Trophoblast cell (in vitro differentiated cells and primary cell): ENCODE measurements at regions not wholly inside any gene's neighbourhood (a gene's known extent, or its start where the extent isn't known, plus 50 kb on each side); places are given as distances from the start of the nearest gene placed in this dataset.

Experiments
- DNase-seq, 2 donors: peaks; one replicate each; pipeline ENCODE4 v3.0.0-alpha.2; 2016
- H2AFZ ChIP-seq: 2 replicates; pipeline ENCODE4 v1.6.1; 2013; ENCODE audit warnings: low read length, moderate library complexity, mild to moderate bottlenecking; ENCODE audit not compliant: insufficient read depth, poor library complexity
- H2AK5ac ChIP-seq: 2 replicates; pipeline ENCODE4 v1.6.1; 2013; ENCODE audit warnings: mild to moderate bottlenecking, low read length
- H2BK120ac ChIP-seq: 2 replicates; pipeline ENCODE4 v1.6.1; 2013; ENCODE audit warnings: low read length, mild to moderate bottlenecking, moderate library complexity; ENCODE audit not compliant: insufficient read depth, poor library complexity
- H2BK12ac ChIP-seq: 2 replicates; pipeline ENCODE4 v1.6.1; 2013; ENCODE audit warnings: mild to moderate bottlenecking, low read length, moderate library complexity
- H2BK5ac ChIP-seq: 2 replicates; pipeline ENCODE4 v1.6.1; 2013; ENCODE audit warnings: low read length, low read depth, moderate library complexity, mild to moderate bottlenecking; ENCODE audit not compliant: poor library complexity
- H3K14ac ChIP-seq: 2 replicates; pipeline ENCODE4 v1.6.1; 2013; ENCODE audit warnings: mild to moderate bottlenecking, low read length
- H3K18ac ChIP-seq: 2 replicates; pipeline ENCODE4 v1.6.1; 2013; ENCODE audit warnings: mild to moderate bottlenecking, low read length
- H3K23ac ChIP-seq: 2 replicates; pipeline ENCODE4 v1.6.1; 2013; ENCODE audit warnings: low read length
- H3K27ac ChIP-seq: 2 replicates; pipeline ENCODE4 v1.5.1; 2013; ENCODE audit warnings: low read depth, mild to moderate bottlenecking, inconsistent platforms, low read length, moderate library complexity
- H3K27me3 ChIP-seq: 2 replicates; pipeline ENCODE4 v1.6.1; 2013; ENCODE audit warnings: inconsistent platforms, mild to moderate bottlenecking, low read length, moderate library complexity; ENCODE audit not compliant: insufficient read depth
- H3K36me3 ChIP-seq, 2 experiments: 1 replicate in 1 of 2; 2 replicates in 1 of 2; pipeline ENCODE4 v1.6.1; 2013; ENCODE audit warnings: low read length in 2 of 2, mild to moderate bottlenecking in 2 of 2, moderate library complexity in 1 of 2; ENCODE audit not compliant: insufficient read depth in 2 of 2, control insufficient read depth in 1 of 2
- H3K4ac ChIP-seq: 2 replicates; pipeline ENCODE4 v1.6.1; 2013; ENCODE audit warnings: low read depth, mild to moderate bottlenecking, low read length, moderate library complexity
- H3K4me1 ChIP-seq, 2 experiments: 1 replicate in 1 of 2; 2 replicates in 1 of 2; pipeline ENCODE4 v1.6.1; 2013; ENCODE audit warnings: low read length in 2 of 2, mild to moderate bottlenecking in 2 of 2, moderate library complexity in 1 of 2; ENCODE audit not compliant: insufficient read depth in 2 of 2, control insufficient read depth in 1 of 2
- H3K4me2 ChIP-seq: 2 replicates; pipeline ENCODE4 v1.6.1; 2013; ENCODE audit warnings: inconsistent platforms, mild to moderate bottlenecking, low read length, moderate library complexity
- H3K4me3 ChIP-seq: 2 replicates; pipeline ENCODE4 v1.5.1; 2013; ENCODE audit warnings: mild to moderate bottlenecking, low read depth, low read length, inconsistent platforms
- H3K79me1 ChIP-seq: one replicate; pipeline ENCODE4 v1.6.1; 2013; ENCODE audit warnings: low read length
- H3K79me2 ChIP-seq: 2 replicates; pipeline ENCODE4 v1.6.1; 2013; ENCODE audit warnings: low read length, mild to moderate bottlenecking; ENCODE audit not compliant: control insufficient read depth, insufficient read depth, poor library complexity
- H3K9ac ChIP-seq: 2 replicates; pipeline ENCODE4 v1.6.1; 2013; ENCODE audit warnings: mild to moderate bottlenecking, low read length
- H3K9me3 ChIP-seq: 2 replicates; pipeline ENCODE4 v1.6.1; 2013; ENCODE audit warnings: low read depth, mild to moderate bottlenecking, control low read depth, inconsistent platforms, low read length; ENCODE audit not compliant: insufficient read depth
- H4K12ac ChIP-seq: 2 replicates; pipeline ENCODE4 v1.6.1; 2013; ENCODE audit warnings: low read depth, mild to moderate bottlenecking, low read length, moderate library complexity
- H4K8ac ChIP-seq: 2 replicates; pipeline ENCODE4 v1.6.1; 2013; ENCODE audit warnings: low read depth, mild to moderate bottlenecking, low read length, moderate library complexity
- H4K91ac ChIP-seq: one replicate; pipeline ENCODE4 v1.6.1; 2013; ENCODE audit warnings: low read depth, mild to moderate bottlenecking, low read length, moderate library complexity
- WGBS: extraction: QIAGEN DNeasy Blood & Tissue Kit; methylation state at CpG from one replicate; pipeline ENCODE4 v1.1.7; 2013; ENCODE audit warnings: missing lambda C conversion rate; ENCODE audit not compliant: insufficient read length, insufficient coverage; ENCODE audit errors: extremely low coverage; 5-methylcytosine and 5-hydroxymethylcytosine counted together

DNA sequence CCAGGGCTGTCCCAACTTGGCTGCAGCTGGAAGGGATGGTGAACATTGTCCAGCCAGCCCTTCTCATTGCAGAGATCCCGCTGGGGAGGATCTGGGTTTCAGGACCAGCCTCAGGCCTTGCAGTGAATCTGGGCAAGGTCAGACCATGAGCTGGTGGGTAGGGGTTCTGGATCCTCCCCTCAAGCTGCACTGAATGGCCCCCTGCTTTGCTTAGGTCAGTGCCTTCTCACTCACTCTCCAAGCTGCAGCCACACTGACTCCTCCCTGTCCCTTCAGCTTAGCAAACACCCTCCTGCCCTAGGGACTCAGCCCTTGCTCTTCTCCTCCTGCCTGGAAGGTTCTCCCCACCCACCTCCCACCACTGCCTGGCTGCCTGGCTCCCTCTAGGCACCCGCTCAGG is 95.3 kb upstream of the KCNG1 start:
- no peak overlapping the region for H3K23ac ChIP-seq
- no peak overlapping the region for H4K91ac ChIP-seq
- H3K27ac ChIP-seq = no peak overlapping the region
- H4K12ac ChIP-seq = peak overlapping the region; percentile 7
- no peak overlapping the region for H3K4ac ChIP-seq
- no peak overlapping the region for H2AFZ ChIP-seq
- H2BK120ac ChIP-seq = no peak overlapping the region
- no peak overlapping the region for H2BK12ac ChIP-seq
- H4K8ac ChIP-seq = no peak overlapping the region
- H3K18ac ChIP-seq = no peak overlapping the region
- no peaks in the 10 kb centered on the region for H3K27me3 ChIP-seq
- no peak for DNase-seq
- no peak overlapping the region for H3K4me2 ChIP-seq
- H3K4me1 ChIP-seq = peaks cover 2 to 5% of the 10 kb centered on the region in 2 experiments
- H3K9me3 ChIP-seq = peaks cover 3% of the 10 kb centered on the region
- H3K79me1 ChIP-seq = no peaks in the 10 kb centered on the region
- no peaks in the 10 kb centered on the region for H3K36me3 ChIP-seq
- H3K14ac ChIP-seq = no peak overlapping the region
- no peak overlapping the region for H2AK5ac ChIP-seq
- H3K79me2 ChIP-seq = no peaks in the 10 kb centered on the region
- H3K9ac ChIP-seq = no peak overlapping the region
- no peak overlapping the region for H2BK5ac ChIP-seq
- no CpG with 5 or more reads among the region's 2 CpGs for WGBS
- H3K4me3 ChIP-seq = no peak overlapping the region

DNA sequence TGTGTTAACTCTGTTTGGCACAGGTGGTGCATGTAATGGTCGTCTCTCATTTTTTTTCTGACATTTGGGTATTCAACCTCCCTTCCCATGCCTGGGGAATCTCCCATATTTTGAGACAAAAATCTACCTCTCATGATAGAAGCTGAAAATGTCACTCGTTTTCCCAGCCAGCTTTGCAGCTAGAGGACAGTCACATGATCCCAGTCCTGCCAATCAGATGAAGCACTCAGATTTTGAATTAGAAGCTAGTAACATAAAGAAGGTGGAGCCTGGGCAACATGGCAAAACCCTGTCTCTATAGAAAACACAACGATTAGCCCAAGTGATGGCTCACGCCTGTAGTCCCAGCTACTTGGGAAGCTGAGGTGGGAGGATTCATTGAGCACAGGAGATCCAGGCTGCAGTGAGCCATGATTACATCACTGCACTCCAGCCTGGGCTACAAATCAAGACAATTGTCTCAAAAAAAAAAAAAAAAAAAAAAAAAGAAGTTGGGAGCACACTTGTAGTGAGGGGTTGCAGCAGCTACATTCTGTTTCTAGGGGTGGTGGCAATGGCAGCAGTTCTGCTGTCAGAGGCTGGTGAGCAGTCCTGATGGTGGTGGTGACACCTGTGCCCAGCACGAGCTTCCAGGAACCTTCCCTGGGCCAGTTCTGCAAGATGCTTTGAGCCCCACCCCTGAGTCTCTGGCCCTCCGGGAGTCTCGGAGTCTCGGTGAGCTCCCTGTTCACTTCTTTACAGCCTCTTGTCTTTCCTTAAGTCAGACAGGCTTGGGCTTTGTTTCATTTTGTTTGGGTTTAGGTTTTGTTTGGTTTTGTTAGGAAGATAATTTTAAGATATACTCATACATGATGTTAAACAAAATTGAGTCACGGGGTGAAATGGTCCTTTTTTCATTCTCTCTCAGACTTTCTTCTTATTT is 94.1 kb upstream of the KCNG1 start:
- Histone ChIP-seq H3K23ac (no peak overlapping the region), H3K9me3 (peaks cover 3% of the 10 kb centered on the region), H2BK120ac (no peak overlapping the region), H3K14ac (no peak overlapping the region), H3K18ac (no peak overlapping the region), H4K91ac (no peak overlapping the region), H3K27me3 (no peaks in the 10 kb centered on the region), H3K4me1 (peaks cover 1 to 2% of the 10 kb centered on the region in 2 experiments), H3K4me3 (no peak overlapping the region), H3K36me3 (no peaks in the 10 kb centered on the region), H2BK5ac (no peak overlapping the region), H3K79me1 (no peaks in the 10 kb centered on the region), H2BK12ac (no peak overlapping the region), H3K79me2 (no peaks in the 10 kb centered on the region), H2AK5ac (no peak overlapping the region), H3K4ac (no peak overlapping the region), H3K4me2 (no peak overlapping the region), H2AFZ (no peak overlapping the region), H3K9ac (no peak overlapping the region), H4K8ac (no peak overlapping the region), H4K12ac (no peak overlapping the region), H3K27ac (no peak overlapping the region)
- no CpG with 5 or more reads among the region's 9 CpGs for WGBS
- peak; percentile 61 to 71 for DNase-seq

DNA sequence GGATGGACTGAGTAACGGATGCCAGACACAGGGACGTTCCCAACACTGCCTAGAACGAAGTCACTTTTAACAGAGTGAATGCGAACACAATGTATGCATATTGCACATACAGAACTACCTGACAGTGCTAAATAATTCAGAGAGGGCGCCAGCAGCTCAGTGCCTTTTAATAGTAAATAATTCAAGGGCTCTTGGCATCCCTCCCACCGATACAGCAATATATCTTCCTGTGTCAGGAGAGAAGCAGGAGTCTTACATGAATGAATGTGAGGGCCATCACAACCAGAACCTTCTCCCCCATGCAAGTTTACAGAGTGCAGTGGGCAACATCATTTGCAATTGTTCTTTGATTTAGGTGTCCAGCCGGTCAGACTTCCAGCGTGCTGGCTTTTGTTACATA is 88.4 kb upstream of the KCNG1 start:
- Histone ChIP-seq H3K4me3 (no peak overlapping the region), H3K18ac (no peak overlapping the region)
- no CpG with 5 or more reads among the region's 8 CpGs for WGBS

DNA sequence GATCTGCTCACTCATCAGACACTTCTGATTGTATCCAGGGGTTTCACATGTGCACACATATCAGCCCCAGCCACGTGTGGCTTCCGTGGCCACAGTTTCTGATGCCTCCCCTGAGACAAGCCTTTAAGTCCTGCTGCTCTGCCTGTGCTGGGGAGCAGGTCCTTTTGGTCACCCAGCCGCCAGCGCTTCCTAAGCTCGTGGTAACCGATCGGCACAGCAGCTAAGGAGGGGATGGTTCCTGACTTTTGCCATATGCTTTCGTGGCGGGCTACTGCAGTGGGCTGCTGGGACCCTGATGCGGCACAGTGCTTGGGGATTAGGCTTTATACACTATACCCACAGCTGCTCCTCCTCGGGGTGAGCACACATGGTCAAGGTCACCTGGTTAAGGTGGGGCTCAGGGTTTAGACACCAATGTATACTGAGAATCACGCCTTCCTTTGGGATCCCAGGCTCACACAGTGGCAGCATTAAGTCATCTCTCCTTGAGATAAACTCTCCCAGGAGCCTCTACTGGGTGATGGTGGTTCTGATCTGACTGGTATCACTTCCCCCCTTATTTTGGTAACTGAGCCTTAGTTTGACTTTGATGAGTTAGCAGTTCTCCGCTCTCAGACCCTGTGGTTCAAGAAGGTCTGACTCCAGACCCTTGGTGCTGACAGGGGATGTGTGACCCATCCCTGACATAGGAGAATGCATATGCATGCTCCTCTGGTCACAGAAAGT is 85.9 kb upstream of the KCNG1 start:
- peaks cover 4% of the 10 kb centered on the region for H3K9me3 ChIP-seq
- H2AK5ac ChIP-seq = no peak overlapping the region
- no peak overlapping the region for H3K23ac ChIP-seq
- no peaks in the 10 kb centered on the region for H3K4me1 ChIP-seq
- no peak overlapping the region for H3K9ac ChIP-seq
- H3K4me3 ChIP-seq = no peak overlapping the region
- H3K14ac ChIP-seq = no peak overlapping the region
- no peak overlapping the region for H4K8ac ChIP-seq
- WGBS = no CpG with 5 or more reads among the region's 13 CpGs
- H2BK5ac ChIP-seq = no peak overlapping the region
- no peak overlapping the region for H3K27ac ChIP-seq
- H4K12ac ChIP-seq = no peak overlapping the region
- no peak overlapping the region for H2AFZ ChIP-seq
- no peak overlapping the region for H3K4me2 ChIP-seq
- no peak overlapping the region for H2BK12ac ChIP-seq
- no peak overlapping the region for H2BK120ac ChIP-seq
- peaks cover 2% of the 10 kb centered on the region for H3K27me3 ChIP-seq
- no peaks in the 10 kb centered on the region for H3K79me1 ChIP-seq
- H3K36me3 ChIP-seq = no peaks in the 10 kb centered on the region
- H3K79me2 ChIP-seq = no peaks in the 10 kb centered on the region
- H3K18ac ChIP-seq = no peak overlapping the region
- no peak for DNase-seq
- no peak overlapping the region for H4K91ac ChIP-seq
- H3K4ac ChIP-seq = no peak overlapping the region

More for the DNA sequence above, 88.4 kb upstream of the KCNG1 start:
- peaks cover 2% of the 10 kb centered on the region for H3K27me3 ChIP-seq
- no peak overlapping the region for H3K4ac ChIP-seq
- H2BK120ac ChIP-seq = no peak overlapping the region
- H3K79me2 ChIP-seq = no peaks in the 10 kb centered on the region
- H3K9ac ChIP-seq = no peak overlapping the region
- H3K36me3 ChIP-seq = no peaks in the 10 kb centered on the region
- no peak overlapping the region for H4K91ac ChIP-seq
- H2BK12ac ChIP-seq = no peak overlapping the region
- H2AK5ac ChIP-seq = no peak overlapping the region
- H3K27ac ChIP-seq = no peak overlapping the region
- no peak for DNase-seq
- no peak overlapping the region for H4K8ac ChIP-seq
- H2BK5ac ChIP-seq = no peak overlapping the region
- no peaks in the 10 kb centered on the region for H3K79me1 ChIP-seq
- H4K12ac ChIP-seq = no peak overlapping the region
- H3K14ac ChIP-seq = no peak overlapping the region
- peaks cover 4% of the 10 kb centered on the region for H3K9me3 ChIP-seq
- no peak overlapping the region for H3K23ac ChIP-seq
- H3K4me1 ChIP-seq = no peaks in the 10 kb centered on the region
- H3K4me2 ChIP-seq = no peak overlapping the region
- H2AFZ ChIP-seq = no peak overlapping the region
